Fibroblast of gingiva (primary cell): ENCODE measurements at regions not wholly inside any gene's neighbourhood (a gene's known extent, or its start where the extent isn't known, plus 50 kb on each side); places are given as distances from the start of the nearest gene placed in this dataset.
A peak's percentile ranks its signal among the peaks of the same experiment; 100 is the strongest.

Source experiments
- DNase-seq: peaks from one replicate; pipeline ENCODE4 v3.0.0-alpha.2; 2011; ENCODE audit warnings: low read depth

DNA sequence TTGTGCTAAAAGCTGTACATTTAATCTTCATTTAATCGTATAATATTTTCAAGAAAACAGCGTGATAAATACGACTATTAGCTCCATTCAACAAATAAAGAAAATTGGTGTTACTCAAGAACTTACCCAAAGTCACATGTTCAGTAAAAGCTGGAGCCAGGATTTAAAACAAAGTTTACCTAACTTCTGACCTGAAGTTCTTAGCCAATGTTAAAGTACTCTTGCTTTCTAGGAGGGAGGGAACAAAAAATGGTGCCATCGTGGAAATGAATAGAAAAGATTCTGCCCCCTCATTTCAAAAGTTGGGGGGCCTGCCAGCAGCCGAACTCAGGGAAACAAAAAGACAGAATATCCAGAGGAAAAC, 395.8 kb downstream of the CD109 start:
- DNase-seq: no peak

DNA sequence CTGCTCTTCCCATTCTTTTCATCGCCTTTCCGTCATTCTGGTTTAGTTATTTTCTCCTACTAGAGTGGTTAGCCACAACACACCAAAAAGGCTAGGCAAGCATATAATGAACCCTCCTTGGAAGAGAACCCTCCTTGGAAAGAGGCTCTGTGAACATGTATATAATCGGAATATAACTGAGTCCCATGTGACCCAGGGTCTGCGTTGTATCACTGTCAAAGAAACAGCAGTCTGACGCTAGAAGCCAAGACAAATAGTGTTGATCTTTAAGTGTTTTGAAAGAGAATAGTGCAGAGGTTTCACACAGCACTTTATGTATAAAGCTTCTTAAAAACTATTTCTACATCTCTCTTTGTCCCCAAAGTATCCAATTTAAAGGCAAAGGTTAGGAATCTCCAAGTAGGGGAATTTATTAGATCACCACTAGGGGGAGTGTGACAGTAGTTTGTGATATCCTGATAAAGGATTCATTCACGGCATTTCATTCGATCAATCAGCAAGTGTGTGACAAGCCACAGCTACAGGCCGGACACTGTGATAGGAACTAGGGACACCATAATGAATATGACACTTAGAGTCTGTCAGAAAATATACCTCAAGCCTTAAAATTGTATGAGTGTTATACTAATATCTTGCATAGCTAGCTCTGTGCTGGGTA, 395.3 kb downstream of the CD109 start:
- DNase-seq: peak; percentile 58

- peak; percentile 55 for DNase-seq
Measured at GRCh38 chr6:74087899-74088298, 391.9 kb downstream of the CD109 start.

GRCh38 chr6:74075896-74076295, 379.9 kb downstream of the CD109 start:
- no peak for DNase-seq

DNA sequence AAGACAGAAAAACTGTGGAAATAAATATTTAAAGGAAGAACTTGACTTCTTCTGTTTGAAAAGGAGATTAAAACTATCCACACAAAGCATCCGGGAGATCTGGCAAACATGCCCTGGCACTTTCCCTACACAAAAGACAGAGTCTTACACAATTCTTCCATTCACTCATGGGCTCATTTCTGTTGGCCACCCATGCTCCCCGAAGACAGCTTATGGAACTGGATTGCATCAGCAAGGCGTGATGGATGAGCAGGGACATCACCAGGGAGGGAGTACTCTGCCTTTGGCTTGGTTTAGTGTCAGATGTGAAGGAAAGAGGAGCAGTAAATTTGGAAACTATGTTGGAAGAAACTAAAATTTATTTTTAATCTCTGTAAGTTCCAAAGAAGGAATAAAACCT, 379.3 kb downstream of the CD109 start:
- peak; percentile 88 for DNase-seq

GRCh38 chr6:74074645-74075044, 378.6 kb downstream of the CD109 start:
- no peak for DNase-seq

- peak; percentile 44 for DNase-seq
Measured at GRCh38 chr6:74073999-74074398, 378.0 kb downstream of the CD109 start.

DNA sequence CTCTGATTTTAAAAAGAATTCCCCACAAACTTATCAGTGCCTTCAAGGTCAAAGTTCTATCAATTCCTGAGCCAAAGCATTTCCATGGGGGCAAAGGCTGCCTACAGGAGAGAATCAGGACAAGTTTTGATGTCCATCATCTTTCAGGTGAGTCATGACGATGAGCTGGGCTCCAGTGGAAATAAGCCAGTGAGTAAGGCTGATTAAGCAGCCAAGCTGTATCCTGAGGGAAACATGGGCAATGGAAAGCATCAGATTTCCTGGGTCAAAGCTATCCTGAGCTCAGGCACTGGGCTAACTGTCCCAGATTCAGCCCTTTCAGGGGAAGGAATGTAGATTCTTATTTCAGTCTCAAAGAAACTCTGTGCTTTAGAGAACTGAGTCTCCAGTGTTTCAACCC, 377.4 kb downstream of the CD109 start:
- DNase-seq: peak; percentile 54

DNA sequence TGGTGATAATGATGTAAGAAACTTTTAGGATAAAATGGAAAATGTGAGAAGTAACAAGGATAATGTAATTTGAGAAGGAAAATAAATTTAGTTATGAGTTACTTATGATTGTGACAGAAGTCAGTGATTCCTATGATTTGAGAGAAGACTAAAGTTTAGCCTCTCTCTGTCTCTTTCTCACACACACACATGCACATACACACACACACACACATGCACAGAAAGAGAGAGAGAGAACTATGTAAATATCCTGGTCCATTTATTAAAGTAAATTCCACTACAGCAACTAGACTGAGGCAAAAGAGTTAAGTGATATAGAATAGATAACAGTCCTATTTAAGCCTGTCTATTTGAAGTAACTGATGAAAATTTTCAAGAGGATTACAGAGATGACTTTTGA, 375.2 kb downstream of the CD109 start:
- peak; percentile 39 for DNase-seq

DNA sequence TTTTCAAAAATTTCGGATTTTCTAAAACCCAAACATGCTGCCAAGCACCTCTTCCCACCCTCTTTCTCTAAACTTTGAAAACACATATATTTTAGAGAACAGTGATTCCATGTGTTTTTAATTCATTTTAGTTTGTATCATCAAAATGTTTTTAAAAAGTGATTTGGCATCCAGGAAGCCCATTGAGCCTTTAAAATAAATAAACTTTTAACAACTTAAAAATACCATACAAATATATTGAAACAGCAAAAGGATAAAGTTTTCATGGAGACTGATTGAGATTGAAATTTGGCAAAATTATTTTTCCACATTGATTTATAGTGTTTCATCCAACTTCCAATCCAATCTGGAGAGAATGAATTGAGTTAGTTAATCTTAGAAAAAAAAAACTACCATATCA, 374.7 kb downstream of the CD109 start:
- DNase-seq: no peak

GRCh38 chr6:74070091-74070490, 374.1 kb downstream of the CD109 start:
- peak; percentile 2 for DNase-seq

DNA sequence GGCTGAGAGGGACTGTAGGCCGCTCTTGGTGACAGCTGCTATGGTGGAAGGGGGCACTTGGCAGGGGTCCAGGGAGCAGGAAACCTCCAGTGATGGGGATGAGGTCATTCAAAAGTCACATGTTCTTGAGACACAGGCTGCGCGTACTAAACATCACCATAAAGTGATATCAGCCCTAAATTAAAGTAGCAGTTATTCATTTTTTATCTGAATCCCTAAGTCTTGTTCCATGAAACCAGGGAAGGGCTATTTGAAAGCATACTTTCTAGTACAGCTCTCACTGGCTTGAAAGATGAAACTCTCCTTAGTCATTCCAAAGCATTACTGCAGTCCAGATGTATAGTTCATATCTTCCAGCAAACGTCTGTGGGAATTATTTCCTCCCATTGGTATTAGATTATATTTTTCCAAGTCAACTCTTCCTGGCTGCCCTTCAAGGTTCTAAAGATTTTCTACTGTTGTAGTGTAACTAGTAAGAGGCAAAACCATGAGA, 373.1 kb downstream of the CD109 start:
- peak; percentile 85 for DNase-seq

- peak; percentile 61 for DNase-seq
Measured at GRCh38 chr6:74066168-74066871, 370.3 kb downstream of the CD109 start.

DNA sequence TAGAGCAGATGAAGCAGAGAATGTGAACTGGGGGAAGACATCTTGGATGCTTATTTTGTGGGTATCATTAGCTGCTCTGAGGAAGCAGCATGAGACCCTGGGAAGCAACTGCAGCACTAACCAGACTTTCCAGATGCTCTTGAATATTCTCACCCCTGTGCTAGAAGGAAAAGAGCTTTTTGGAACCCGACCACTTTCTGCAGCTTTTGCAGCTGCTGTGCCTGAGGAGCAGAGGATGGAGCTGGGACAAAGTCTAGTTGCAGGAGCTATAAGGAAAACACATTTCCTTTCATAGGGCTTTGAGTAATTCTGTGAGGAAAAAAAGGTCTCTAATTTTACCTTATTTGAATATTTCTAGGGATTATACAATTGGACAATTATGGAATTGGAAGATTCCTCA, 369.7 kb downstream of the CD109 start:
- no peak for DNase-seq

GRCh38 chr6:74063391-74063790, 367.4 kb downstream of the CD109 start:
- no peak for DNase-seq

DNA sequence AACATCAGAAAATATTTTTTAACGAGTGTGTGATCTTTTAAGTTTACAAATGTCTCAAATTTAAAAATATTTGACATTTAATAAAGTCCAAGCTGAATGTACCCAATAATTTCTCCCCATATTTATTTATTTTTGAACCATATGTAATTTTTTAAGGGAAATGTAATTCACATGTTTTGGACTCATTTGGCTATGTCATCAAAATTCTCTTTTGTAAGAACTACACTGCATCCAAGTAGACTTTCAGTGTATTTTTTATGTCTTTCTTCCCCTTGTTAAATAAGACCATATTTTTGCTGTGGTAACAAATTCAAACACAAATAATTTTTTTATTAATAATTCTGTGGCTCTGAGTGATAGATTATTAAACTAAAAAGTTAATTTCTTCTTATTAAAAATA, 365.2 kb downstream of the CD109 start:
- no peak for DNase-seq

DNA sequence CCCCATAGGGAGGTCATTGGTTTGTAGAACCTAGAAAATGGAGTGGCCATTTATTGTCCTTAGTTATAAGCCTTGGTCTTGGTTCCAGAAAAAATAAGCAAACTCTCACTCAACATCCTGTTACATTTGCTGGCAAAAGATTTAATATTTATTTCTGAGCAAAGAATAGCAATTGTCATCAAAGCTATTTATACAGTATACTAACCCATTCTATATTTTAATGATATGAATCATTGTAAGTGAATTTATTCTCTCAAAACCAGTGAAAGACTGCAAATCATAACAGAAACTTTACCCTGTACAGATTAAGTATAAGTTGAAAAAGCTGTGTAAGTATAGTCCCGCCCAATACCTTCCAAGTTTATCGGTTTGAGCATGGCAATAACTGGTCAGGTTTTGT, 364.4 kb downstream of the CD109 start:
- DNase-seq: no peak

- no peak for DNase-seq
Measured at GRCh38 chr6:74058606-74059005, 362.6 kb downstream of the CD109 start.

DNA sequence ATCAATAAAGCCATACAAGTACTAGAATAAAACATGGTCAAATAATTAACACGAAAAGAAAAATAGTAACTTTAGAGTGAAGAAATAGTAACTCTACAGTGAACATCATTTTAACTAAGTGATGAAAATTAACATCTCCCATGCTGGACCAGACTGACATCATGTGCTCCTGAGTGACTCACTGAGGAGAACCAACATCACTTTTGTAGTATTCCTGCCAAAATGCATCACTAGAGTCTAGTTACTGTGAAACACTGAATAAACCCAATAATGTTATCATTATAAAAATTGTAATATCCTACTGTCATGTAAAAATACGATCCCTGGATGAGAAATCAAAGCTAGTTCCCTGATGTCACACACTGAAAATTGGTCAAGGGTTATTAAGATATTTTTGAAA, 361.3 kb downstream of the CD109 start:
- DNase-seq: no peak

DNA sequence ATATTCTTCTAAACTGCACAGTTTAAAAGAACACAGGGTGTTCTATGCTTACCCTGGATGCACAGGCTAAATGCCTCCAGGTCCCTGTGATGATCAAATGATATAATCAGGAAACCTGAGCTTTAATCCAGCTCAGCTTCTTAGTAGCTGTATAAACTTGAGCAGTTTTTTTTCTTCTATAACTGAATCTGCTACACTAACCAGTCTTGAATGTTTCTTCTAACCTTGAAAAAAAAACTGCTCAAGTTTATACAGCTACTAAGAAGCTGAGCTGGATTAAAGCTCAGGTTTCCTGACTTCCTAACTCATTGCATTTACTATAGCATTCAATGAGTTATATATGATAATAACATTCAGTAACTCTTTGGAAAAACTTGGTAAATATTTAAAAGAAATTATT, 358.2 kb downstream of the CD109 start:
- no peak for DNase-seq

DNA sequence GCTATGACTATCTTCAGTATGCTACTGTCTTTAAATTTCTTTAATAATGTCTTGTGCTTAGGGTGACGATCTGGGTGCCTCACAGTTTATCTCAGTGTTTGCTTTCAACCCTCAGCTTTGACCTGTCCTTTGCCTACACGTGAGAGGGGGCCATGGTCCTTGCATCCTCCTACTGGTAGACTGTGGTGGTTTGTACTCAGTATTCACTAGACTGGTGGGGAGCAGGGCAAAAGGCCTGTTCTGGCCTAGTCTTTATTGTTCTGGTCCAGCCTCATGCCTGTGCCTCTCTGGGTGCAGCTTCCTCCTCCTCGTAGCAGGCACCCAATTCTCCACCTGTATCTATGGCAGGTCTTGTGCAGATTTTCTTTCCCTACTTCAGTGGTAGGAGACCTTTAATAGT, 354.9 kb downstream of the CD109 start:
- DNase-seq: no peak

DNA sequence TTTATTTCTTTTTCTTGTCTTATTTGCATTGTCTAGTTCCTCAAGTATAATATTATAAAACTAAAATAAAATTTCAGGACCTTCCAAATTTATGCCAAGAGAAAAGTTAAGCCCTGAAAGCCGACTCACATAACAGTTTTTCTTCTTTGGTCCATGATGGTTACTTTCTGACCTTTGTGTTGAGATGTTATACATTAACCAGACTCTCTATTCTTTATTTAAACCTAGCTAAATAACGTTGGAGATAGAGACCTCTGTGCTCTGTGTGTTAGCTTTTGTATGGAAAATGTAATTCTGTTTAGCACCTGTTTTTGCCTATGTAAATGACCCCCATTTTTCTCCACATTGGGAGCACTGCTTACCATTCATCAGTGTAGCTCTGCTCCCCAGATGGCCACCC, 352.4 kb downstream of the CD109 start:
- DNase-seq: no peak

GRCh38 chr6:74044417-74045096, 348.6 kb downstream of the CD109 start:
- DNase-seq: no peak
